HG03432 (cell line): ENCODE measurements at regions not wholly inside any gene's neighbourhood (a gene's known extent, or its start where the extent isn't known, plus 50 kb on each side); places are given as distances from the start of the nearest gene placed in this dataset.

ENCODE experiments used
- ATAC-seq: cut with Tn5 transposase; IDR thresholded peaks from one replicate; pipeline ENCODE4 v1.9.1; 2021; ENCODE audit warnings: mild to moderate bottlenecking, moderate library complexity; ENCODE audit not compliant: unreplicated experiment

- no peak for ATAC-seq
Observed at GRCh38 chr5:116361979-116362577, 212.5 kb downstream of the SEMA6A start.

- ATAC-seq = no peak
Observed at GRCh38 chr5:116361171-116361967, 213.3 kb downstream of the SEMA6A start.

GRCh38 chr5:116360008-116360853, 214.4 kb downstream of the SEMA6A start:
- peak; percentile 14 for ATAC-seq

DNA sequence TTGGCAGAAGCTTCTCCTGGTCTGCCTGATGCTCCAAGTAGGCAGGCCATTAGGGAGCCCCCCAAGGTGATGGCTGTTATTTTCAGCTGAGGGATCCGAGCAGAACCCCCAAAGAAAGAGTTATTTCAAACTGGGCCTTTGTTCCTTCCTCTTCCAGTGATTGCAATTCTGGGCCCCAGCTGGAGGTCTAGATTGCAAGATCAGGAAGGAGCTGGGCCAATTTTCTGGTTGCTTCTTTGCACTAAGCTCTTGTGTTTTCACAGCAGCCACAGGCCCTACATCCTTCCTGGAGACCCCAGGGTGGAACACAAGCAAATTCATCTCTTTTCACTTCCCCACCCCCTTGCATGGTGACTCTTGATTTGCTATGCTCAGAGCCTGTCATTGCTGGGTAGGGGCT, 215.0 kb downstream of the SEMA6A start:
- ATAC-seq = no peak

GRCh38 chr5:116358911-116359418, 215.7 kb downstream of the SEMA6A start:
- ATAC-seq = peak; percentile 99

DNA sequence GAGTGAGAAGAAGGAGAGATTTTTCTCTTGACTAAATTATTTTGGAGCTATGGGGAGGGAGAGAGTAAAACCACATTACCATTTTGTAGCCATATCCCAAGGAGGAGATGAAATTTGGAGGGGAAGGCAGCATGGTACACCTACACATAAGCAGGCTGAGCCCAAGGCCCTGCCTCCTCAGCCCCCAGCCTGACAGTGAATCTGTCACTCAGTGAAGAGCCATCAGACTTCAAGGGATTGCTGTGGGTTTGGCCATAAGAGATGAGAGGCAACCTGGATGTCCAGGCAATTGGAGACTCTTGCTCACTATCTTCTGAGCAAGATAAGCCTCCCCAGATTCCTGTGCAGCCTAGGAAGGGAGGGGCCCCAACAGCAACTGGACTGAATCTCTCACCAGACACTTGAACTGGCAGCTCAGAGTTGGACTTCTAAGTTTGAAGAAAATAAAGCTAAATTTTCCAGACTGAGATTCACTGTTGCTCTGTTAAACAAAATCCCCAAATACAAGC, 216.6 kb downstream of the SEMA6A start:
- no peak for ATAC-seq

DNA sequence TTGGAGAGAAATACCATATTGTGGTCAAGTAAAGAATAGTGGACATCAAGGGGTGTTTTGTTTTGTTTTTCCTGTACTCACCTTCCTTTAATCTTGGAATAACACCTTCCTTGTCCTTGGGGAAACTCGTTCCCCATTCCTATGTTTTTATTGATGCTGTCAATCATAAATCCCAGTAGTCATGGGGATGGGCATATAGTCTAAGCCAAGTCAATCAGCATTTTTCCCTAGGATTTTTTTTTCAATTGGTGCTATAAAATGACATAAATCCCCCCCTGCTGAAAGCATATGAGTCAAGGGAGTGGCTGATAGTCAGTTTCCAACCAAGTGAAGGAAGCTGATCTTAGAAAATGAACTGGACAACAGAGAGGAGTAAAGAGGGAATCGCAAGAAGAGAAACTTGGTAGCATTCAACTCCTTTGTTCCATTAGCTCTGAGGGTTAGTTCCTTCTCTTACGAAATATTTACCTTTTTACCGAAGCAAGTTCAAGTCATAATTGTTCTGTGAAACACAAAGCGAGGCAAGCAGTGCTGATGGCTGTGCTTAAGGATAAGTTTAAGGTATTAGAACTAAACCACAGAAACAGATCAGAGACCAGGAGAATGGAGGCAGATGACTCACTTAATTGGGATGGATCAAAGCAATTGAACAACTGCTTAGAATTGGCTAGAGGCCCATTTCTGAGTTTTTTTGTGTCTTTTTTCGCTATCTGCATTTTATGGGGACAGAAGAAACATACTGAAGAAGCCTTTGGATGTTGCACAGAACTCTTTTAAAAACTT, 218.6 kb downstream of the SEMA6A start:
- no peak for ATAC-seq

GRCh38 chr5:116354699-116355098, 219.9 kb downstream of the SEMA6A start:
- ATAC-seq = no peak

- ATAC-seq = no peak
Observed at GRCh38 chr5:116347657-116348056, 227.0 kb downstream of the SEMA6A start.

- ATAC-seq = no peak
Observed at GRCh38 chr5:116343961-116344360, 230.7 kb downstream of the SEMA6A start.
